ENCODE measurements at regions not wholly inside any gene's neighbourhood (a gene's known extent, or its start where the extent isn't known, plus 50 kb on each side); places are given as distances from the start of the nearest gene placed in this dataset.

DNA sequence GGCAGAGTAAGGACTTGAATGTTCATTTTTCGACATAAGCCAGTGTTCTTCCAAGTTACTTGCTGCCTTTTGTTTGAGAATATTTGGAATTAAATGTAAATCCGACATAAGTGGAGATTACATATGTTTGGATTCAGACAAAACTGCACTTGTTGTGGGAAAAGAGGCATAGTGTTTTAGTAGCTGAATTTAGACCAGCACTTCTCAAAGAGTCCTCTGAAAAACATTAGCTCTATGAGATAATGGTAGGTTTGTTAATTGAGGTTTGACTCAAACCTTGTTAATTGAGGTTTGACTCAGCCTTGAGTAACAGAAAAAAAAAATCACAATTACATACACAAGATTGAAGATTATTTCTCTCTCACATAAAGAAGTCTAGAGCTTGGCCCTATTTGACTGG, 132.5 kb downstream of the NSUN3 start:
- TF ChIP-seq, protein P1, sequence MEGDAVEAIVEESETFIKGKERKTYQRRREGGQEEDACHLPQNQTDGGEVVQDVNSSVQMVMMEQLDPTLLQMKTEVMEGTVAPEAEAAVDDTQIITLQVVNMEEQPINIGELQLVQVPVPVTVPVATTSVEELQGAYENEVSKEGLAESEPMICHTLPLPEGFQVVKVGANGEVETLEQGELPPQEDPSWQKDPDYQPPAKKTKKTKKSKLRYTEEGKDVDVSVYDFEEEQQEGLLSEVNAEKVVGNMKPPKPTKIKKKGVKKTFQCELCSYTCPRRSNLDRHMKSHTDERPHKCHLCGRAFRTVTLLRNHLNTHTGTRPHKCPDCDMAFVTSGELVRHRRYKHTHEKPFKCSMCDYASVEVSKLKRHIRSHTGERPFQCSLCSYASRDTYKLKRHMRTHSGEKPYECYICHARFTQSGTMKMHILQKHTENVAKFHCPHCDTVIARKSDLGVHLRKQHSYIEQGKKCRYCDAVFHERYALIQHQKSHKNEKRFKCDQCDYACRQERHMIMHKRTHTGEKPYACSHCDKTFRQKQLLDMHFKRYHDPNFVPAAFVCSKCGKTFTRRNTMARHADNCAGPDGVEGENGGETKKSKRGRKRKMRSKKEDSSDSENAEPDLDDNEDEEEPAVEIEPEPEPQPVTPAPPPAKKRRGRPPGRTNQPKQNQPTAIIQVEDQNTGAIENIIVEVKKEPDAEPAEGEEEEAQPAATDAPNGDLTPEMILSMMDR (IDR thresholded peaks at IDR 0.05): no peak
- H3K36me3 ChIP-seq (ENCODE audit: insufficient read depth in 1 of 2, low read depth in 1 of 2): no peaks in the 10 kb centered on the region
- DNase-seq (no peak), ATAC-seq (no peak)
- H3K27me3 ChIP-seq (ENCODE audit: insufficient read depth in 3 of 3, low read length in 2 of 3): no peaks in the 10 kb centered on the region
- intact Hi-C loops (cut with DNase I): no loop called here
- no peak overlapping the region for H3K4me3 ChIP-seq
- no peaks in the 10 kb centered on the region for H3K9me3 ChIP-seq
- WGBS, 3 donors: 78 to 79% (median 78%) methylated on average over 2 of the region's 2 CpGs
- H3K4me1 ChIP-seq: no peaks in the 10 kb centered on the region
- H3K27ac ChIP-seq: no peak overlapping the region

DNA sequence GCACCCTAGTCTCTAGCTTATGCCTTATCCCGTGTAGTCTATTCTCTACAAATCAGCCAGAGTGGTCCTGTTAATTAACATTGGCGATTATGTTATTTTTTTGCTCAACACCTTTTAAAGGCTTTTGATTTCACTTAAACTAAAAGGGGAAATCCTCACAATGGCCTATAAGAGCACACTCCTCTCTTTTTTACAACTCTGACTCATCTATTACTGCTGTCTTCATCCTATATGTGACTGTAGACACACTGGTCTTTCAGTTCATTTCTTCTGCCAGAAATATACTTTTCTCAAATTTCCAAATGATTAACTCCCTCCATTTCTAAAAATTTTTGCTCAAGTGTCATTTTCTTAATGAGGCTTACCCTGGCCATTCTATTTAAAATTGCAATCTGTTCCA, 143.4 kb downstream of the NSUN3 start:
- H3K27ac ChIP-seq: no peak overlapping the region
- H3K27me3 ChIP-seq (ENCODE audit: insufficient read depth in 3 of 3, low read length in 2 of 3): no peaks in the 10 kb centered on the region
- intact Hi-C loops (cut with DNase I): no loop called here
- ATAC-seq (no peak), DNase-seq (no peak)
- H3K4me3 ChIP-seq: no peak overlapping the region
- H3K9me3 ChIP-seq: no peaks in the 10 kb centered on the region
- no peaks in the 10 kb centered on the region for H3K4me1 ChIP-seq
- TF ChIP-seq, protein P1 (IDR thresholded peaks at IDR 0.05): no peak
- no peaks in the 10 kb centered on the region for H3K36me3 ChIP-seq (ENCODE audit: insufficient read depth in 1 of 2, low read depth in 1 of 2)
- 89 to 94% (median 89%) methylated on average over 2 of the region's 2 CpGs for WGBS, 3 donors

DNA sequence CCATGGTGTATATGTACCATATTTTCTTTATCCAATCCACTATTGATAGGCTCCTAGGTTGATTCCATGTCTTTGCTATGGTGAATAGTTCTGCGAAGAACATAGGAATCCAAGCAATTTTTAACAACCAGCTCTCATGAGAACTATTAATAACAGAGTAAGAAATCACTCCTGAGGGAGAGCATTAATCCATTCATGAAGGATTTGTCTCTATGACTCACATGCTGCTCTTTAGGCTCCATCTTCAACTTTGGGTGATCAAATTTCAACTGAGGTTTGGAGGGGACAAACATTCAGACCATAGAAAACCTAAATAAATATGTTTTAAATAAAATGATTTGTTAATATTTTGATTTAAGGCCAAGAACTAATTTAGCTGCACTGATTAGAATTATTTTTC, 147.4 kb downstream of the NSUN3 start:
- Histone ChIP-seq H3K27me3 (ENCODE audit: insufficient read depth in 3 of 3, low read length in 2 of 3) (no peaks in the 10 kb centered on the region), H3K9me3 (no peaks in the 10 kb centered on the region), H3K4me3 (no peak overlapping the region), H3K27ac (no peak overlapping the region), H3K4me1 (no peaks in the 10 kb centered on the region), H3K36me3 (ENCODE audit: insufficient read depth in 1 of 2, low read depth in 1 of 2) (no peaks in the 10 kb centered on the region)
- TF ChIP-seq, protein P1 (IDR thresholded peaks at IDR 0.05): no peak
- WGBS, 3 donors: 63 to 67% (median 63%) methylated on average over 1 of the region's 1 CpG
- DNase-seq: no peak
- intact Hi-C loops (cut with DNase I): no loop called here
- ATAC-seq: no peak

DNA sequence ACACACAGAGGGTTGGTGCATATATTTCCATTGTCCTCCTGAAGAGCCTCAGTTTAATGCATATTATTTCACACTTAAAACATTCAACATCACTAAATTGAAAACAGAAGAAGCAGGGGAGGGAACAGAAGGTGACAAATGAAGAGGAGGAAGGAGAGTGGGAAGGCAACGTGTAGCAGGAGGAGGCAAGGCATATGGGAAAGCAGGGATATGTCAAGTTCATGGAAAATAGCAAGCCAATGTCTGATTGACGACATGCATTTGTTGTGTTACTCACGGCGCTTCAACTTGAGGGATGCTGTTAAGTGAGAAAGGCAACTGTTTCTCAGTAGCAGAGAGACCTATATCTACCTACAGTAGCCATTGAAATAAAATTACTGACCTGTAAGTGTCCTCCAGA, 154.5 kb downstream of the NSUN3 start:
- intact Hi-C loops (cut with DNase I): no loop called here
- Histone ChIP-seq H3K36me3 (ENCODE audit: insufficient read depth in 1 of 2, low read depth in 1 of 2) (no peaks in the 10 kb centered on the region), H3K4me3 (no peak overlapping the region), H3K4me1 (no peaks in the 10 kb centered on the region), H3K9me3 (no peaks in the 10 kb centered on the region), H3K27ac (no peak overlapping the region), H3K27me3 (ENCODE audit: insufficient read depth in 3 of 3, low read length in 2 of 3) (no peaks in the 10 kb centered on the region)
- ATAC-seq (no peak), DNase-seq (no peak)
- 53 to 64% (median 59%) methylated on average over 4 of the region's 4 CpGs for WGBS, 3 donors
- TF ChIP-seq, protein P1 (IDR thresholded peaks at IDR 0.05): no peak

GRCh38 chr3:94220426-94220825, 157.6 kb downstream of the NSUN3 start:
- TF ChIP-seq, protein P1 (IDR thresholded peaks at IDR 0.05): no peak
- no peak for ATAC-seq
- no peaks in the 10 kb centered on the region for H3K9me3 ChIP-seq
- no peaks in the 10 kb centered on the region for H3K36me3 ChIP-seq (ENCODE audit: insufficient read depth in 1 of 2, low read depth in 1 of 2)
- 80 to 83% (median 81%) methylated on average over 2 of the region's 2 CpGs for WGBS, 3 donors
- H3K4me3 ChIP-seq: no peak overlapping the region
- intact Hi-C loops (cut with DNase I): no loop called here
- H3K4me1 ChIP-seq: no peaks in the 10 kb centered on the region
- no peak overlapping the region for H3K27ac ChIP-seq
- H3K27me3 ChIP-seq (ENCODE audit: insufficient read depth in 3 of 3, low read length in 2 of 3): no peaks in the 10 kb centered on the region
- DNase-seq: no peak
